ENCODE measurements at regions not wholly inside any gene's neighbourhood (a gene's known extent, or its start where the extent isn't known, plus 50 kb on each side); places are given as distances from the start of the nearest gene placed in this dataset.

- no peak for TF ChIP-seq CTCF (IDR thresholded peaks at IDR 0.05; ENCODE audit: unreplicated experiment)
- H3K4me1 Mint-ChIP-seq = no peaks in the 10 kb centered on the region
- H3K9me3 Mint-ChIP-seq = peaks cover 54% of the 10 kb centered on the region
- H3K36me3 Mint-ChIP-seq = no peaks in the 10 kb centered on the region
- DNase-seq (ENCODE audit: low spot score in 2 of 2, unreplicated experiment in 2 of 2) = no peak
- H3K27me3 Mint-ChIP-seq (ENCODE audit: low read depth) = no peaks in the 10 kb centered on the region
- no peak overlapping the region for H3K4me3 Mint-ChIP-seq
- no peak overlapping the region for H3K27ac Mint-ChIP-seq
Observed at GRCh38 chr2:104599787-104600510, 254.0 kb upstream of the POU3F3 start.

GRCh38 chr2:104606056-104606455, 247.9 kb upstream of the POU3F3 start:
- Mint-ChIP-seq H3K4me1 (no peaks in the 10 kb centered on the region), H3K27me3 (ENCODE audit: low read depth) (no peaks in the 10 kb centered on the region), H3K27ac (no peak overlapping the region), H3K4me3 (no peak overlapping the region), H3K36me3 (no peaks in the 10 kb centered on the region), H3K9me3 (peaks cover 51% of the 10 kb centered on the region)
- DNase-seq (ENCODE audit: low spot score in 2 of 2, unreplicated experiment in 2 of 2) = no peak
- no peak for TF ChIP-seq CTCF (IDR thresholded peaks at IDR 0.05; ENCODE audit: unreplicated experiment)

GRCh38 chr2:104616856-104617255, 237.1 kb upstream of the POU3F3 start:
- no peak for TF ChIP-seq CTCF (IDR thresholded peaks at IDR 0.05; ENCODE audit: unreplicated experiment)
- H3K9me3 Mint-ChIP-seq = no peaks in the 10 kb centered on the region
- no peak overlapping the region for H3K27ac Mint-ChIP-seq
- H3K27me3 Mint-ChIP-seq (ENCODE audit: low read depth) = peaks cover 19% of the 10 kb centered on the region
- H3K4me1 Mint-ChIP-seq = no peaks in the 10 kb centered on the region
- H3K4me3 Mint-ChIP-seq = no peak overlapping the region
- DNase-seq (ENCODE audit: low spot score in 2 of 2, unreplicated experiment in 2 of 2) = no peak
- no peaks in the 10 kb centered on the region for H3K36me3 Mint-ChIP-seq

- no peak for TF ChIP-seq CTCF (IDR thresholded peaks at IDR 0.05; ENCODE audit: unreplicated experiment)
- no peaks in the 10 kb centered on the region for H3K4me1 Mint-ChIP-seq
- H3K36me3 Mint-ChIP-seq = no peaks in the 10 kb centered on the region
- peaks cover 19% of the 10 kb centered on the region for H3K27me3 Mint-ChIP-seq (ENCODE audit: low read depth)
- H3K27ac Mint-ChIP-seq = no peak overlapping the region
- H3K9me3 Mint-ChIP-seq = peaks cover 10% of the 10 kb centered on the region
- no peak overlapping the region for H3K4me3 Mint-ChIP-seq
- no peak for DNase-seq (ENCODE audit: low spot score in 2 of 2, unreplicated experiment in 2 of 2)
Observed at GRCh38 chr2:104620801-104621200, 233.1 kb upstream of the POU3F3 start.

GRCh38 chr2:104635608-104636007, 218.3 kb upstream of the POU3F3 start:
- Mint-ChIP-seq H3K4me1 (peaks cover 7% of the 10 kb centered on the region), H3K36me3 (no peaks in the 10 kb centered on the region), H3K27ac (no peak overlapping the region), H3K9me3 (no peaks in the 10 kb centered on the region), H3K4me3 (no peak overlapping the region), H3K27me3 (ENCODE audit: low read depth) (peaks cover 18% of the 10 kb centered on the region)
- no peak for DNase-seq (ENCODE audit: low spot score in 2 of 2, unreplicated experiment in 2 of 2)
- TF ChIP-seq CTCF (IDR thresholded peaks at IDR 0.05; ENCODE audit: unreplicated experiment) = no peak
